Astrocyte (in vitro differentiated cells and primary cell): ENCODE measurements at regions not wholly inside any gene's neighbourhood (a gene's known extent, or its start where the extent isn't known, plus 50 kb on each side); places are given as distances from the start of the nearest gene placed in this dataset.
"Not testable (repeated sequence)": the region's sequence is repeated elsewhere in the genome, so short reads cannot be mapped to it uniquely, and the experiment has no call there.

Source experiments
- DNase-seq: peaks from one replicate; pipeline ENCODE4 v3.0.0-alpha.2; 2010; ENCODE audit warnings: low read depth
- FAIRE-seq: peaks from 2 replicates; lab custom pipeline; 2011; peaks lifted over from hg19 to GRCh38; lab: Jason Lieb, UNC
- H2AFZ ChIP-seq: 2 replicates; pipeline ENCODE4 v1.6.0; 2012; ENCODE audit warnings: low read depth, low read length, inconsistent platforms
- H3K27ac ChIP-seq: 2 replicates; pipeline ENCODE4 v1.5.1; 2011; ENCODE audit warnings: low read depth, low read length, inconsistent platforms
- H3K27me3 ChIP-seq: 2 replicates; pipeline ENCODE4 v1.6.0; 2011; ENCODE audit warnings: low read length, inconsistent platforms; ENCODE audit not compliant: insufficient read depth
- H3K36me3 ChIP-seq: 2 replicates; pipeline ENCODE4 v1.5.1; 2011; ENCODE audit warnings: low read length, inconsistent platforms; ENCODE audit not compliant: insufficient read depth
- H3K4me1 ChIP-seq: 2 replicates; pipeline ENCODE4 v1.5.1; 2011; ENCODE audit warnings: low read length, inconsistent platforms; ENCODE audit not compliant: insufficient read depth
- H3K4me2 ChIP-seq: 2 replicates; pipeline ENCODE4 v1.6.0; 2012; ENCODE audit warnings: low read length, inconsistent platforms
- H3K4me3 ChIP-seq: 2 replicates; pipeline ENCODE4 v1.5.1; 2011; ENCODE audit warnings: low read depth, mild to moderate bottlenecking, low read length, inconsistent platforms; ENCODE audit not compliant: insufficient read depth
- H3K79me2 ChIP-seq: 2 replicates; pipeline ENCODE4 v1.6.0; 2012; ENCODE audit warnings: mild to moderate bottlenecking, low read length, inconsistent platforms; ENCODE audit not compliant: insufficient read depth
- H3K9ac ChIP-seq: 2 replicates; pipeline ENCODE4 v1.6.0; 2012; ENCODE audit warnings: mild to moderate bottlenecking, low read length, inconsistent platforms
- H3K9me3 ChIP-seq: 2 replicates; pipeline ENCODE4 v1.5.1; 2012; ENCODE audit warnings: low read depth, mild to moderate bottlenecking, low read length, inconsistent platforms; ENCODE audit not compliant: insufficient read depth
- H4K20me1 ChIP-seq: 2 replicates; pipeline ENCODE4 v1.6.0; 2012; ENCODE audit warnings: low read length, inconsistent platforms; ENCODE audit not compliant: insufficient read depth
- H3K27ac Mint-ChIP-seq: one replicate; pipeline ENCODE4 v1.8.0; 2021; ENCODE audit warnings: mild to moderate bottlenecking, mixed read lengths; ENCODE audit not compliant: unreplicated experiment
- H3K27me3 Mint-ChIP-seq: one replicate; pipeline ENCODE4 v1.8.0; 2021; ENCODE audit warnings: low read depth, mixed read lengths; ENCODE audit not compliant: unreplicated experiment
- H3K36me3 Mint-ChIP-seq: one replicate; pipeline ENCODE4 v1.8.0; 2021; ENCODE audit warnings: low read depth, mixed read lengths; ENCODE audit not compliant: unreplicated experiment
- H3K4me1 Mint-ChIP-seq: one replicate; pipeline ENCODE4 v1.8.0; 2021; ENCODE audit warnings: low read depth, mixed read lengths; ENCODE audit not compliant: unreplicated experiment
- H3K4me3 Mint-ChIP-seq: one replicate; pipeline ENCODE4 v1.8.0; 2021; ENCODE audit warnings: mild to moderate bottlenecking, moderate library complexity, mixed read lengths; ENCODE audit not compliant: unreplicated experiment
- H3K9me3 Mint-ChIP-seq: one replicate; pipeline ENCODE4 v1.8.0; 2021; ENCODE audit warnings: mild to moderate bottlenecking, mixed read lengths; ENCODE audit not compliant: unreplicated experiment
- EZH2 ChIP-seq: IDR thresholded peaks from 2 replicates; pipeline ENCODE4 v1.6.1; 2012; ENCODE audit warnings: mild to moderate bottlenecking, low read length, inconsistent platforms; ENCODE audit not compliant: insufficient read depth
- TF ChIP-seq, protein P1 (sequence below): IDR thresholded peaks from 2 replicates; pipeline ENCODE4 v1.5.1; 2011; ENCODE audit warnings: low read depth, mild to moderate bottlenecking, inconsistent platforms, low read length, moderate library complexity; ENCODE audit not compliant: insufficient read depth

DNA sequence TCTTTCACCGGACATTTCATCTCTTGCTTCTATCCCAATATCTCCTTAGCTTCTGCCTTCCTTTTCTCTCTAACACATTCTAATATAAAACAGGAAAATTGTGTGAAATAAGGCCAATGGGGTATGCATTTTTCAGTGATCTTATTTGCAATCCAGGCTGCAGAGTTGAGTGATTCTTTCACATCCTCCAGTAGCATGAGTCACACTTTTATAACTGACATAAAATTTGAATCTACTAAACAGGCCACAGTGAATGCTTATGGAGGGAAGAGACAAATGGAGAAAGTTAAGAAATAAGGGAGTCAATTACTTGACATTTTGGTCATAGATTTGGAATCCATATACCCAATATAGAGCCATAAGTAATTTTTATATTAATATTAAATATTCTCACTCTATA, 1037.0 kb upstream of the SPRY2 start:
- no peaks in the 10 kb centered on the region for H3K36me3 Mint-ChIP-seq
- Histone ChIP-seq H3K27me3 (no peaks in the 10 kb centered on the region), H3K27ac (no peak overlapping the region), H3K4me3 (no peak overlapping the region), H3K4me2 (no peak overlapping the region), H2AFZ (no peak overlapping the region), H3K9ac (no peak overlapping the region), H3K9me3 (no peaks in the 10 kb centered on the region), H4K20me1 (no peaks in the 10 kb centered on the region), H3K79me2 (no peaks in the 10 kb centered on the region), H3K4me1 (no peaks in the 10 kb centered on the region), H3K36me3 (no peaks in the 10 kb centered on the region)
- H3K27ac Mint-ChIP-seq, result no peak overlapping the region
- H3K9me3 Mint-ChIP-seq, result no peaks in the 10 kb centered on the region
- DNase-seq (no peak), FAIRE-seq (no peak)
- no peaks in the 10 kb centered on the region for H3K4me1 Mint-ChIP-seq
- H3K4me3 Mint-ChIP-seq, result no peak overlapping the region
- no peaks in the 10 kb centered on the region for H3K27me3 Mint-ChIP-seq
- TF ChIP-seq EZH2, result no peak
- TF ChIP-seq, protein P1, sequence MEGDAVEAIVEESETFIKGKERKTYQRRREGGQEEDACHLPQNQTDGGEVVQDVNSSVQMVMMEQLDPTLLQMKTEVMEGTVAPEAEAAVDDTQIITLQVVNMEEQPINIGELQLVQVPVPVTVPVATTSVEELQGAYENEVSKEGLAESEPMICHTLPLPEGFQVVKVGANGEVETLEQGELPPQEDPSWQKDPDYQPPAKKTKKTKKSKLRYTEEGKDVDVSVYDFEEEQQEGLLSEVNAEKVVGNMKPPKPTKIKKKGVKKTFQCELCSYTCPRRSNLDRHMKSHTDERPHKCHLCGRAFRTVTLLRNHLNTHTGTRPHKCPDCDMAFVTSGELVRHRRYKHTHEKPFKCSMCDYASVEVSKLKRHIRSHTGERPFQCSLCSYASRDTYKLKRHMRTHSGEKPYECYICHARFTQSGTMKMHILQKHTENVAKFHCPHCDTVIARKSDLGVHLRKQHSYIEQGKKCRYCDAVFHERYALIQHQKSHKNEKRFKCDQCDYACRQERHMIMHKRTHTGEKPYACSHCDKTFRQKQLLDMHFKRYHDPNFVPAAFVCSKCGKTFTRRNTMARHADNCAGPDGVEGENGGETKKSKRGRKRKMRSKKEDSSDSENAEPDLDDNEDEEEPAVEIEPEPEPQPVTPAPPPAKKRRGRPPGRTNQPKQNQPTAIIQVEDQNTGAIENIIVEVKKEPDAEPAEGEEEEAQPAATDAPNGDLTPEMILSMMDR, result no peak

DNA sequence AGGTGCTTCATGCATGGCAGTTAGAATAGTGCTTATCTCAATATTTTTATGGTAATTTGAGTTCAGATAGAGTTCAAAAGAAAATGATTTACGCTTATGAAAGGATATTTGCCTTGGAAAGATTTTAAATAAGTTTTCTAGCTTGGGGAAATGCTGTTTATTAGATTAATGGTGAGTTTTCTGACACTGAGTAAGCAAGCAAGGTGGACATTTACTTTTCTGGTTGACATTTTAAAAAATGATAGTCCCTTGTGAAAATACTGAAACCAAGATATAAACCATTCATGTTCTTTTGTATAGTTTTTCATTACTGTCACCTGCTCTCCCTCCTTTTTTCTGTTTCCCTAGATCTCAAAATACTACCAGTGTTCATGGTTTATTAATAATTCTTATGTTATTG, 1034.8 kb upstream of the SPRY2 start:
- Histone ChIP-seq H3K9me3 (no peaks in the 10 kb centered on the region), H3K4me2 (no peak overlapping the region), H3K4me3 (no peak overlapping the region), H3K27me3 (no peaks in the 10 kb centered on the region), H3K4me1 (no peaks in the 10 kb centered on the region), H2AFZ (no peak overlapping the region), H3K9ac (no peak overlapping the region), H3K36me3 (no peaks in the 10 kb centered on the region), H3K27ac (no peak overlapping the region), H3K79me2 (no peaks in the 10 kb centered on the region), H4K20me1 (no peaks in the 10 kb centered on the region)
- FAIRE-seq (no peak), DNase-seq (no peak)
- no peak overlapping the region for H3K27ac Mint-ChIP-seq
- no peaks in the 10 kb centered on the region for H3K36me3 Mint-ChIP-seq
- H3K4me3 Mint-ChIP-seq, result no peak overlapping the region
- H3K9me3 Mint-ChIP-seq, result no peaks in the 10 kb centered on the region
- H3K27me3 Mint-ChIP-seq, result no peaks in the 10 kb centered on the region
- no peaks in the 10 kb centered on the region for H3K4me1 Mint-ChIP-seq
- TF ChIP-seq, protein P1, result no peak
- TF ChIP-seq EZH2, result no peak

DNA sequence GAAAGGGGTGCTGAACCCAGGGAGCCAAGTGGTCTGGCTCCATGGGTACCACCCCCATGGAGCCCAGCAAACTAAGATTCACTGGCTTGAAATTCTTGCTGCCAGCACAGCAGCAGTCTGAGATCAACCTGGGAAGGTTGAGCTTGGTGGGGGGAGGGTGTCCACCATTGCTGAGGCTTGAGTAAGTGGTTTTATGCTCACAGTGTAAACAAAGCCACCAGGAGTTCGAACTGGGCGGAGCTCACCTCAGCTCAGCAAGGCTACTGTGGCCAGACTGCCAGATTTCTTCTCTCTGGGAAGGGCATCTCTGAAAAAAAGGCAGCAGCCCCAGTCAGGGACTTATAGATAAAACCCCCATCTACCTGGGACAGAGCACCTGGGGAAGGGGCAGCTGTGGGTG, 1021.8 kb upstream of the SPRY2 start:
- H3K4me3 Mint-ChIP-seq, H3K9me3 Mint-ChIP-seq, H3K4me2 ChIP-seq, H3K27me3 Mint-ChIP-seq, H3K9me3 ChIP-seq, DNase-seq, H3K36me3 ChIP-seq, H4K20me1 ChIP-seq, H3K79me2 ChIP-seq, FAIRE-seq, H3K4me3 ChIP-seq, H3K27ac ChIP-seq, H3K27ac Mint-ChIP-seq, H3K4me1 ChIP-seq, H3K27me3 ChIP-seq, H3K36me3 Mint-ChIP-seq, H2AFZ ChIP-seq, H3K9ac ChIP-seq, H3K4me1 Mint-ChIP-seq: not testable (repeated sequence)
